SK-N-SH (cell line): ENCODE measurements at regions not wholly inside any gene's neighbourhood (a gene's known extent, or its start where the extent isn't known, plus 50 kb on each side); places are given as distances from the start of the nearest gene placed in this dataset.

Source experiments
- TCF12 ChIP-seq: IDR thresholded peaks from 2 replicates; pipeline ENCODE4 v1.4.0; 2012
- TF ChIP-seq, protein P1 (sequence below): fragments of 200-600 bp; sonication (generic); IDR thresholded peaks from 2 replicates; pipeline ENCODE4 v1.6.1; 2017; ENCODE audit warnings: antibody characterized with exemption, mild to moderate bottlenecking, moderate library complexity

DNA sequence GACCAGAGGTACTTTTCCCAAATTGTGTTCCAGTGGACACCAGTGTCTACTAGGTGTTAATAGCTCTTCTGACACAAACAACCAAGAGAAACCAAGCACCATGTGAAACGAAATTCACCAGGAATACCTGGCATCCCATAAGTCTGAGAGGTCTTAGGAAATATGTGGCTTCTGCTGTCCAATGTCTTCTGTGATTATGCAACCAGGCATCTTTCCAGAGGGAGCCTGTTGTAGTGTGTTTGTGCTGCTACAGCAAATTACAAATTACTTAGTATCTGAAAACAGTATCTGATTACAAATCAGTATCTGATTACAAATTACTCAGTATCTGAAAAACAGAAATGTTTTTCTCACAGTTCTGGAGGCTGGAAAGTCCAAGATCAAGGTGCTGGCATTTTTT is 133.6 kb upstream of the NPVF start:
- no peak for TF ChIP-seq TCF12
- TF ChIP-seq, protein P1, sequence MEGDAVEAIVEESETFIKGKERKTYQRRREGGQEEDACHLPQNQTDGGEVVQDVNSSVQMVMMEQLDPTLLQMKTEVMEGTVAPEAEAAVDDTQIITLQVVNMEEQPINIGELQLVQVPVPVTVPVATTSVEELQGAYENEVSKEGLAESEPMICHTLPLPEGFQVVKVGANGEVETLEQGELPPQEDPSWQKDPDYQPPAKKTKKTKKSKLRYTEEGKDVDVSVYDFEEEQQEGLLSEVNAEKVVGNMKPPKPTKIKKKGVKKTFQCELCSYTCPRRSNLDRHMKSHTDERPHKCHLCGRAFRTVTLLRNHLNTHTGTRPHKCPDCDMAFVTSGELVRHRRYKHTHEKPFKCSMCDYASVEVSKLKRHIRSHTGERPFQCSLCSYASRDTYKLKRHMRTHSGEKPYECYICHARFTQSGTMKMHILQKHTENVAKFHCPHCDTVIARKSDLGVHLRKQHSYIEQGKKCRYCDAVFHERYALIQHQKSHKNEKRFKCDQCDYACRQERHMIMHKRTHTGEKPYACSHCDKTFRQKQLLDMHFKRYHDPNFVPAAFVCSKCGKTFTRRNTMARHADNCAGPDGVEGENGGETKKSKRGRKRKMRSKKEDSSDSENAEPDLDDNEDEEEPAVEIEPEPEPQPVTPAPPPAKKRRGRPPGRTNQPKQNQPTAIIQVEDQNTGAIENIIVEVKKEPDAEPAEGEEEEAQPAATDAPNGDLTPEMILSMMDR: no peak
